MM.1S (cell line): ENCODE measurements at regions not wholly inside any gene's neighbourhood (a gene's known extent, or its start where the extent isn't known, plus 50 kb on each side); places are given as distances from the start of the nearest gene placed in this dataset.

Experiments
- CTCF ChIP-seq: fragments of 300-600 bp; sonication (generic); IDR thresholded peaks from 2 replicates; pipeline ENCODE4 v1.5.1; 2016; ENCODE audit warnings: antibody characterized with exemption, low read length, mixed read lengths
- EZH2 ChIP-seq: fragments of 300-600 bp; sonication (generic); optimal IDR thresholded peaks from 2 replicates; pipeline ENCODE3; 2017; ENCODE audit warnings: low read depth, mild to moderate bottlenecking, antibody characterized with exemption, low read length, mixed read lengths
- EZH2phosphoT487 ChIP-seq: fragments of 300-600 bp; sonication (generic); IDR thresholded peaks from 2 replicates; pipeline ENCODE4 v1.6.1; 2018; ENCODE audit warnings: antibody characterized with exemption, low read length

DNA sequence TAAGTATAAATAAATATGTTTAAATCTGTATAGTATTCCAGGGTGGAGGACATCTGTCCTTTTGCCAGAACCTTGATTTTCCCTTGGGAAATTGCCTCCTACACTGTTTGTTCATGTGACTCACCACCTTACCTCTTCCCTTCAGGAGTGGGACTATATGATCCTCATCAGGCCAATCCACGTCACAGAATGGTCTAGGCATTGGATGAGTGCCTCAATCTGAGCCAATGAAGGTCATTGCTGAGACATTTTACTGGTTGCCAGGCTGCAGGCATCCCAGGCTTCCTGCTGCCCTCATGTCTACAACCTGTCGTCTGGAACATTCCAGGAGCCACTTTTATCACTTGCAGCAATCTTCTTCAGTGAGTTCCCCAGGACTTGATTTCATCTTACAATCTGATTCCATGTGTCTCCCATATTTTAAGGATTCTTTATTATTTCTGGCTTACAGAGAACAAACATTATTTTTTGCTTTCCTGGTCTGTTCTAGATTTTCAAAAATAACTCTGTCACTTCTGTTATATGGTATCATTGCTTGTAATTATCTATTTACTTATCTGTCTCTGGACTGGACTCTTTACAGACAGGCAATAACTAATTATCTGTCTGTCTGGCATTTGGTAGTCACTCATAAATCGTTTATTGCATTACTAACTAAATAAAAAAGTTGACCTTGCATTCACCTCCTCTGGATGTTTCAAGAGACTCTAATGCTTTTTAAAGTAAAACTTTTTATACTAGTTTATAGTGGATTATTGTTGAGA lies 107.3 kb upstream of the APC start:
- TF ChIP-seq CTCF: no peak
- no peak for TF ChIP-seq EZH2
- TF ChIP-seq EZH2phosphoT487: no peak
